ENCODE measurements at regions not wholly inside any gene's neighbourhood (a gene's known extent, or its start where the extent isn't known, plus 50 kb on each side); places are given as distances from the start of the nearest gene placed in this dataset.

- Histone ChIP-seq H3K27me3 (ENCODE audit: insufficient read depth, poor library complexity, severe bottlenecking) (peaks cover 5% of the 10 kb centered on the region), H3K4me3 (replicated peaks; ENCODE audit: insufficient read depth, low read length) (no peak overlapping the region), H3K27ac (replicated peaks) (no peak overlapping the region)
- TF ChIP-seq CTCF (IDR thresholded peaks at IDR 0.05; ENCODE audit: insufficient read depth, low read length) (no peak), REST (IDR thresholded peaks at IDR 0.05; ENCODE audit: insufficient replicate concordance, low read depth) (no peak), SPI1 (IDR thresholded peaks at IDR 0.05; ENCODE audit: borderline replicate concordance, low read depth) (no peak), GABPA (IDR thresholded peaks at IDR 0.05; ENCODE audit: low read depth) (no peak), POLR2AphosphoS5 (IDR thresholded peaks at IDR 0.05; ENCODE audit: low read depth) (no peak)
- DNase-seq (ENCODE audit: low read depth in 1 of 2, low spot score in 1 of 2), result no peak
Observed at GRCh38 chr10:120132811-120133210, 240.3 kb downstream of the SEC23IP start.

GRCh38 chr10:120138689-120139088 lies 246.2 kb downstream of the SEC23IP start:
- DNase-seq (ENCODE audit: low read depth in 1 of 2, low spot score in 1 of 2), result no peak
- Histone ChIP-seq H3K4me3 (replicated peaks; ENCODE audit: insufficient read depth, low read length) (no peak overlapping the region), H3K27ac (replicated peaks) (no peak overlapping the region), H3K27me3 (ENCODE audit: insufficient read depth, poor library complexity, severe bottlenecking) (no peaks in the 10 kb centered on the region)
- TF ChIP-seq GABPA (IDR thresholded peaks at IDR 0.05; ENCODE audit: low read depth) (no peak), CTCF (IDR thresholded peaks at IDR 0.05; ENCODE audit: insufficient read depth, low read length) (no peak), SPI1 (IDR thresholded peaks at IDR 0.05; ENCODE audit: borderline replicate concordance, low read depth) (no peak), POLR2AphosphoS5 (IDR thresholded peaks at IDR 0.05; ENCODE audit: low read depth) (no peak), REST (IDR thresholded peaks at IDR 0.05; ENCODE audit: insufficient replicate concordance, low read depth) (no peak)

GRCh38 chr10:120145107-120145506 lies 252.6 kb downstream of the SEC23IP start:
- Histone ChIP-seq H3K4me3 (replicated peaks; ENCODE audit: insufficient read depth, low read length) (no peak overlapping the region), H3K27ac (replicated peaks) (no peak overlapping the region), H3K27me3 (ENCODE audit: insufficient read depth, poor library complexity, severe bottlenecking) (no peaks in the 10 kb centered on the region)
- DNase-seq (ENCODE audit: low read depth in 1 of 2, low spot score in 1 of 2), result no peak
- no peak for TF ChIP-seq SPI1 (IDR thresholded peaks at IDR 0.05; ENCODE audit: borderline replicate concordance, low read depth)
- no peak for TF ChIP-seq REST (IDR thresholded peaks at IDR 0.05; ENCODE audit: insufficient replicate concordance, low read depth)
- TF ChIP-seq GABPA (IDR thresholded peaks at IDR 0.05; ENCODE audit: low read depth), result no peak
- no peak for TF ChIP-seq POLR2AphosphoS5 (IDR thresholded peaks at IDR 0.05; ENCODE audit: low read depth)
- TF ChIP-seq CTCF (IDR thresholded peaks at IDR 0.05; ENCODE audit: insufficient read depth, low read length), result no peak

All from HL-60 (cell line).